NCI-H146 treated with DMSO at 0.1 percent for 48 hours (cell line): ENCODE measurements at regions not wholly inside any gene's neighbourhood (a gene's known extent, or its start where the extent isn't known, plus 50 kb on each side); places are given as distances from the start of the nearest gene placed in this dataset.

ENCODE experiments used
- DNase-seq: peaks from one replicate; lab custom pipeline; 2025; ENCODE audit not compliant: unreplicated experiment; lab: John Stamatoyannopoulos, UW

GRCh38 chr12:91608542-91608941 lies 425.9 kb upstream of the DCN start:
- DNase-seq, result no peak

DNA sequence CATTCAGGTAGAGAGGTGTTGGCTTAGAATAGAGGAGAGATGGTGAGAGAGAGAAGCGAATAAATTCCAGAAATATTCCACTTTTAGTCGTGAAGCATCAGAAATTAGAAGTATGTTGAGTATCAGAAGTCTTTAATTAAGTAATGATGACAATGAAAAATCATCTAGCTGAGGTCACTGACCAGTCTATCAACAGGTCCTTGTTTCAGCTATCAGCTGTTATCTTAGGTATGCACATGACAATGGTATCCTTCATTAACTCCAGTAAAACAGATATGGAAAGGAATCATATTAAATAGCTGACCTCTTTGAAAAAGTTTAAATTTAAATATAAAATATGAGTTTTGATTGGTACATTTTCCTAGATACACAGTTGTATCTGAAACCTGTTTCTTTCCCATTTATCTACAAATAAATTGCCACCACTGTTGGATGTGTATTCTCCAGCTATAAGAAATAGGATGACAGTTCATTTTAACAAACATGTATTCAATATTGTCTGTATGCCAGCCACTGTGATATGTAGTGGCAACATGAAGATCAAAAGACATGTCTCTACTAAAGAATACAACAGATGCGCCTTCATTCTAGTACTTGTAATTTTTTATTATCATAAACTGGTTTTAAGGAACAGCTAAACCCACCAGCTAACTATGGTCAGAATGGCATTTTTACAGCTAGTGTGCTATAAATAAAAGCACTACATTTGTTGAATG lies 424.2 kb upstream of the DCN start:
- DNase-seq, result no peak

- no peak for DNase-seq
Observed at GRCh38 chr12:91604897-91605296, 422.3 kb upstream of the DCN start.

GRCh38 chr12:91603060-91603459 lies 420.4 kb upstream of the DCN start:
- no peak for DNase-seq

GRCh38 chr12:91601054-91601453 lies 418.4 kb upstream of the DCN start:
- no peak for DNase-seq

GRCh38 chr12:91594715-91595114 lies 412.1 kb upstream of the DCN start:
- no peak for DNase-seq

DNA sequence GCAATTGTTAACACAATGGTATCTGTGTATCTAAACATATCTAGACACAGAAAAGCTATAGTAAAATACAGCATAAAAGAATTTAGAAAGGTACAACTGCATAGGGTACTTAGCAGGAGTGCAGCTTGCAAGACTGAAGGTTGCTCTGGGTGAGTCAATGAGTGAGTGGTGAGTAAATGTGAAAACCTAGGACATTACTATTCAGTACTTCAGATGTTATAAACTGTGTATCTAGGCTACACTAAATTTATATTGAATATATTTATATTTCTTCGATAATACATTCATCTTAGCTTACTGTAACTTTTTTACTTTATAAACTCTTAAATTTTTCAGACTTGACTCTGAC lies 409.0 kb upstream of the DCN start:
- no peak for DNase-seq

DNA sequence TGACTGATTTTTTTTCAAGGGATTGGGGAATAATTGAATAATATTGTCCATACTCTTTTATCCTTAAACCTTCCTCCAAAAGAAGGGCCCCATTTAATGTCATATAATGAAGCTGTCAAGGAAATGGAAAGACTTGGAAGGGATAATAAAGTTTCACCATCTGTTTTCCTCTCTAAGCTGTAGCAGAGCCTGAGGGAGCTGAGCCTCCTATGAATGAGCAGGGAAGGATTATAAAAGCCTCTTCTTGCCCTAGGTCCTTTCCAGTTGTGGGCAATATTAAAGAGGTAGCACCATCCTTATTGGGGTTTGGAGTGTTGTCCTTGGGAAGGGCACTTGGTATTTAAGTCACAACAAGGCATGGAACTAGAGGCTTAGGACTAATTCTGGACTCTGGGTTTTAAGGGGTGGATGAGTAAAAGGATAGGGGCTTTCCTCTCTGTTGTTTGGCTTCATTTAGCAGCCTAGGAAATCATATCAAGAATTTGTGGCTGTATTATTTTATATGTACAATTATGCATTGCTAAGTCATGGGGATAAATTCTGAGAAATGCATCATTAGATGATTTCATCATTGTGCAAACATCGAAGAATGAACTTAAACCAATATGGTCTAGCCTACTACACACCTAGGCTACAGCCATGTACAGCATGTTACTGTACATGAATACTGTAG lies 408.5 kb upstream of the DCN start:
- no peak for DNase-seq

- no peak for DNase-seq
Observed at GRCh38 chr12:91588874-91589454, 406.3 kb upstream of the DCN start.

GRCh38 chr12:91586015-91586414 lies 403.4 kb upstream of the DCN start:
- no peak for DNase-seq

DNA sequence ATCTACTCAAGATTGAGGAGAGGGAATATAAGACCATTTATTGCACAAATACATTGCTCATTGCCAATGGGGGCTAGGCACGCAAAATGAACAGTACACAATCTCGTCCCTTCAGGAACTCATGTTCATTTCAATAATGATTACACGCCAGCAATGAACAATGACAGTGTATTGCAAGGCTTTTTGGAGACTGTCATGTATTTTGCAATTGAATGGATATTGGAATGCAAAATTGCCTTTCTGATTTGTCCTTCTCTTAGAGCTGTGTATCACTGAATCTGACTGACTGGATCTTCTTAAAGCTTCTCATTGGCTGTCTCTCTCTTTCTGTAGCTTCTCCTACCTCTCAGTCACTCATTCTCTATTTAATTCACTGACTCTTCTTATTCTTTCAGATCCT lies 400.2 kb upstream of the DCN start:
- no peak for DNase-seq

DNA sequence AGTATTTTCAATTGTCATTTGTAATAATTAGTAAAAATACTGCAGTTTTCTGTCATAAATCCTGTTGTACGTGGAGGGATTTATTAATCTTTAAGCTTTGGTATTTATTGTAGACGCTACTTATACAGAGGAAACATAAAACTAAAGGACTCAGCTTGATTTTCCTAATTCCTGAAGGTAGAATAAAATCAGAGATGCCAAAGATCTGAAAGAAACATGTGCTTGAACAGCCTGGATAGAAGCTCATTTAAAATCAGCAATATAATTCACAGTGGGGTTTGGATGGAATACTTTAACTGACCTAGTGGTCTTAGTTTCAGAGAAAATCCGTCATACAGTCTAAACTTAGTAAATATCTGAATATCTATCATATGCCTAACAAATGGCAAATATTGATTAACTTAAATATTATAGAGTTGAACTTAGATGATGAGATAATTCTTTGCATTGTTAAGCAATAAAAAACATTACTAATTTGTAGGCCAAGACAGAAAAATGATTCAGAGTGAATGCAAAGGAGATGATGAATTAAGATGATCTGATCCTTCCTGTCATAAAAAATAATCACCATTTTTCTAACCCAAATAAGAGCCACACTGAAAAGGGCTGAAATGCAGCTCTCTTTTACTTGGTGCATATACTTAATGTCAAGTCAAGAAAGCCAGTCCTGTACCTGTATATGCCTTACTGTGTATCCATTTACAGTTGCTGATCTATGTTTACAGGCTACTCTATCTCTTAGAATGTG lies 397.1 kb upstream of the DCN start:
- DNase-seq, result no peak

DNA sequence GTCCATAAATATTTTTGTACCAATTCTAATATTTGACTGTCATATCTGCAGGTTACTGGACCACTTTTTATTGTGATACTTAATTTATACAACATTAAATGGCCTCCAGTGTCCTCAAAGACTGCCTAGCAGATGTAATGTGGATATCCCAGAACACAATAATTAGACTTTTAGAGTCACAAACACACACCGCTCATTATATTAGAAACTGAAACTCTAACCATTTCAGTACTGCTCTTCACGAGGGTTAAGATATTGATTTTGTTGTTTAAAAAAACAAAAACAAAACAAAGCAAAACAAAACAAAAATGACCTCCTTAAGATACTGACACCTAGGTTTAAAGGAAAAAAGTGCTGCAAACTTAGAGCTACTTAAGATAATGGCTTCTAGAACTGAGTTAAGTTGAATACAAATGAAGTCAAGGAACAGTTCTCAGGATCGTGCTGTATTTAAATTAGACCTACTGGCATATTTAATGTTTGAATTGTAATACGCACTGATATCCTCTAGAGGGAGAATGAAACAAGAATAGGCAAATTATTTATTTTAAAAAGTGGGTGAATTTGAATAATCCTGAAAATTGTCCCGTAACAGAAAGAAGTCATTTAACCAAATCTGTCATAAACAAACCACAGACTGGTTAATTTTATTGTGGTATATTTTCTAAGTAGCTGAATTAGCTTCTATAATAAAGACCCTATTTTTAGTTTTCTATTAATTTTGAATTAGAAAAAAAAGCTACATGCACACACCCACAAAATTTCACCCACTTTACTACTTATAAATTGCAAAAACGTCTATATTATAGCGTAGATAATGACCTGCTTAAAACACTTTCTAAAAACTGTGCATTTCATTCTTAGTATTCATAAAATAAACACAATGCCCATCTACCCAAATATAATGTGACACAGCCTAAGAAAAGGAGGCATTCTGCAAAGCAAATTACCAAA lies 395.2 kb upstream of the DCN start:
- DNase-seq, result peak; percentile 26

GRCh38 chr12:91576432-91576831 lies 393.8 kb upstream of the DCN start:
- no peak for DNase-seq

DNA sequence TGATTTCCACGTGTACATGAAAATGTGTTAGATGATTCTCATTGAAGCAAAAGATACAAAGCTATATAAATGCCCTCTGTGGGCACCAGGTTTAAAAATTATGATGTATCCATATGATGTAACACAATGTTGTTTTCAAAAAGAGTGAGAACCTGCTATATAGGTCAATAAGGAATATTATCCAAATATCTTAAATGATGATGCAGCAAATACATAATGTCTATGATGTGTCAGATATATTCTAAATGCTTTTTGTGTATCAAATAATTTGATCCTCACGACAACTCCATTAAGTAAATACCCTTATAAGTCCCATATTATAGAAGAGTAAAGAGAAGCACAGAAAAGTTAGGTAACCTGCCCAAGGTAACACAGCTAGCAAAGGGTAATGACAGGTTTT lies 393.0 kb upstream of the DCN start:
- DNase-seq, result no peak

GRCh38 chr12:91574975-91575374 lies 392.4 kb upstream of the DCN start:
- no peak for DNase-seq

- DNase-seq, result peak; percentile 72
Observed at GRCh38 chr12:91574391-91574790, 391.8 kb upstream of the DCN start.

DNA sequence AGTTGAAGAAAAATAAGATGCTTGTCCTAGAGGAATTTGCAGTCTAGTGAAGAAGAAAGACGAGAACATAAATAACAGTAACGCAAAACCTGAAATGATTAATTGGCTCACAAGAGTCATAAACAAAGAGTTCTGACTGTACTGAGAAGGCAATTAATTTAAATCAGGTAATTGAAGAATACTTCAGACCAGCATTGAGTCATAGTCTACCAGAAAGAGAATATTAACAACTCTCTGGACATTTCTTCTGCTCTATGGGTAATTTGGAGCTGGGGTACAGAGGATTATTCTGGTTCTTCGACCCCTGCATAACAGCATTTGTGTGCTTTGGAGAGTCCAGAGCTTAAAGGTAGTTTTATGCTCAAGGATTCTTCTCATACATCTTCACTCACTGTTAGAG lies 390.3 kb upstream of the DCN start:
- no peak for DNase-seq

GRCh38 chr12:91567100-91567485 lies 384.5 kb upstream of the DCN start:
- DNase-seq, result no peak

GRCh38 chr12:91566328-91567099 lies 383.9 kb upstream of the DCN start:
- no peak for DNase-seq
